ENCODE measurements at regions not wholly inside any gene's neighbourhood (a gene's known extent, or its start where the extent isn't known, plus 50 kb on each side); places are given as distances from the start of the nearest gene placed in this dataset.
A peak's percentile ranks its signal among the peaks of the same experiment; 100 is the strongest.

DNA sequence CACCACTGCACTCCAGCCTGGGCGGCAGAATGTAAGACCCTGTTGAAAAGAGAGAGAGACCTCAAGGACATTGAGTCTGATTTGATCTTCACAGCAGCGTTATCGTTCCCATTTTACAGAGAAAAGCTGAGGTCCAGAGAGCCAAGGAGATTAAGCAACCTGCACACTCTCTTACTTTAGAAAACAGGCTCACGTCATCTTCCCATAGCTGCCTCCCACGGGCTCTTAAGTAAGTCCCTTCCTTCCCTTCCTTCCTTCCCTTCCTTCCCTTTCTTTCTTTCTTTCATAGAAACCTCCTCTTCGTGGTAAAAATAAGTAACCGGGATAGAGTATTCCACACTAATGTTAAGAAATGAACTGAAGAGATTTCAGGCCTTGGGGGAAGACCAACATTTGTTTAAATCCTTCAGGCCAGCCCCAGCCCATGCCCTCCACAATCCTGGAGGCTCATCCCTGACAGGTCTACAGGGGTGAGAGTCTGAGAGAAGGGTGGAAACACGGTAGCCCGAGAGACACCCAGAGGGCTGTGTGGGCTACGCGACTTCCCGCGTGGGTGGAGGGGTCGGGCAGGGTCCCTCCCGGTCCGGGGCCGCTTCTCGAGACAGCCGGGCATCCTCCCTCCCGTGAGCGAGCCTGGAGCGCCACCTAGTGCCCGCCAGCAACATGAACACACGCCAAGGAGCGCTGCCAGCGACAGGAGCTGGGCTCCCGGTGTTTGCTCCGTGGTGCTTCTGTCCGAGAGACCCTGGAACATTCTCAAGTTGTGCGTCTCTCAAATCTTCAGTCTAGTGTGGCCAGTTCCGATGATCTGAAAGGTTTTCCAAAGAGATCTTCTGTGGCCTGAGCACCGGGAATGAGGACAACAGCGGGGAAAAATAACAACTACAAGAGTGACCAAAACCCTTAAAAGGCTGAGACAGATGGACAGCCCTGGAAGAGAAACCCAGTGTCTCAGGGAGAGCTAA, 160.3 kb downstream of the INO80D start:
- peak overlapping the region; percentile 65 for H3K4me3 ChIP-seq
- peak overlapping the region in 1 of 2 donors; percentile 16 for H3K27ac ChIP-seq

DNA sequence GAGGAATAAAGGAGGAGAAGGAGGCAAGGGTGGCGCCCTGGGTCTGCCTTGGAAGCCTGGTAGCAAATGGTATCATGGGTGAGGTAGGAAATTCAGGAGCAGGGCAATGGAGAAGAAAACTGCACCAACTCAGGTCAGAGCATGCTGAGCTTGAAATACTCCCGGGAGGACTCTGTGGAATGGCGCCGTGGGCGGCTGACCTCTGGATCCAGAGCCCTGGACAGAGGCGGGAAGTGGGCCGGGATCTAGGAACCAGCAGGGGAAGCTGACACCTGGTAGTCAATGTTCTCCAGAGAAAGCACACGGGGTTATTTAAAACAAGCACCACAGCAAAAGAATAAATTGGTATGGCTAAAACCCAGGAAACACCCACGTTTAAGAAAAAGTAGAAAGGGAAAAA, 161.3 kb downstream of the INO80D start:
- Histone ChIP-seq H3K4me3 (no peak overlapping the region), H3K27ac (no peak overlapping the region)
- DNase-seq (ENCODE audit: low spot score) = no peak
- TF ChIP-seq, protein P1, sequence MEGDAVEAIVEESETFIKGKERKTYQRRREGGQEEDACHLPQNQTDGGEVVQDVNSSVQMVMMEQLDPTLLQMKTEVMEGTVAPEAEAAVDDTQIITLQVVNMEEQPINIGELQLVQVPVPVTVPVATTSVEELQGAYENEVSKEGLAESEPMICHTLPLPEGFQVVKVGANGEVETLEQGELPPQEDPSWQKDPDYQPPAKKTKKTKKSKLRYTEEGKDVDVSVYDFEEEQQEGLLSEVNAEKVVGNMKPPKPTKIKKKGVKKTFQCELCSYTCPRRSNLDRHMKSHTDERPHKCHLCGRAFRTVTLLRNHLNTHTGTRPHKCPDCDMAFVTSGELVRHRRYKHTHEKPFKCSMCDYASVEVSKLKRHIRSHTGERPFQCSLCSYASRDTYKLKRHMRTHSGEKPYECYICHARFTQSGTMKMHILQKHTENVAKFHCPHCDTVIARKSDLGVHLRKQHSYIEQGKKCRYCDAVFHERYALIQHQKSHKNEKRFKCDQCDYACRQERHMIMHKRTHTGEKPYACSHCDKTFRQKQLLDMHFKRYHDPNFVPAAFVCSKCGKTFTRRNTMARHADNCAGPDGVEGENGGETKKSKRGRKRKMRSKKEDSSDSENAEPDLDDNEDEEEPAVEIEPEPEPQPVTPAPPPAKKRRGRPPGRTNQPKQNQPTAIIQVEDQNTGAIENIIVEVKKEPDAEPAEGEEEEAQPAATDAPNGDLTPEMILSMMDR (IDR thresholded peaks at IDR 0.05) = no peak

More for the DNA sequence above, 160.3 kb downstream of the INO80D start:
- TF ChIP-seq, protein P1 (IDR thresholded peaks at IDR 0.05) = peak; percentile 96
- peak; percentile 85 for DNase-seq (ENCODE audit: low spot score)

DNA sequence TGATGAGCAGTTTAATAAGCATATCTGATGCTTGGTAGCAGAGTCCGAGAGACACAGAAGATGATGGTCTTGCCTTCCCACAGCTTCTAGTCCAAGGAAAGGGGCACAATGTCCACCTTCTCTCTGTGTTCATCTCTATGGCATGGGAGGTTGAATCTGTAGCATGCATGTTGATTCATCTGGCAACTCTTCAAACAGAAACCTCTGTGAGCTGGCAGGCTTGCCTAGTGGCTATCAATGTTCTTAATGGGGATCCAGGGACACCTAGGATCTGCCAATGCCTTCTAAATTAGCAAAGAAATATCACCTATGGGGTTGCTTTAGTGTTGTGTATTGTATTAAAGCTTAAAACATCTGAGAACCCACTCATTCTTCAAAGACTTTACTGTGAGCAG, 170.8 kb downstream of the INO80D start:
- Histone ChIP-seq H3K4me3 (no peak overlapping the region), H3K27ac (no peak overlapping the region)
- no peak for DNase-seq (ENCODE audit: low spot score)
- TF ChIP-seq, protein P1 (IDR thresholded peaks at IDR 0.05) = no peak

DNA sequence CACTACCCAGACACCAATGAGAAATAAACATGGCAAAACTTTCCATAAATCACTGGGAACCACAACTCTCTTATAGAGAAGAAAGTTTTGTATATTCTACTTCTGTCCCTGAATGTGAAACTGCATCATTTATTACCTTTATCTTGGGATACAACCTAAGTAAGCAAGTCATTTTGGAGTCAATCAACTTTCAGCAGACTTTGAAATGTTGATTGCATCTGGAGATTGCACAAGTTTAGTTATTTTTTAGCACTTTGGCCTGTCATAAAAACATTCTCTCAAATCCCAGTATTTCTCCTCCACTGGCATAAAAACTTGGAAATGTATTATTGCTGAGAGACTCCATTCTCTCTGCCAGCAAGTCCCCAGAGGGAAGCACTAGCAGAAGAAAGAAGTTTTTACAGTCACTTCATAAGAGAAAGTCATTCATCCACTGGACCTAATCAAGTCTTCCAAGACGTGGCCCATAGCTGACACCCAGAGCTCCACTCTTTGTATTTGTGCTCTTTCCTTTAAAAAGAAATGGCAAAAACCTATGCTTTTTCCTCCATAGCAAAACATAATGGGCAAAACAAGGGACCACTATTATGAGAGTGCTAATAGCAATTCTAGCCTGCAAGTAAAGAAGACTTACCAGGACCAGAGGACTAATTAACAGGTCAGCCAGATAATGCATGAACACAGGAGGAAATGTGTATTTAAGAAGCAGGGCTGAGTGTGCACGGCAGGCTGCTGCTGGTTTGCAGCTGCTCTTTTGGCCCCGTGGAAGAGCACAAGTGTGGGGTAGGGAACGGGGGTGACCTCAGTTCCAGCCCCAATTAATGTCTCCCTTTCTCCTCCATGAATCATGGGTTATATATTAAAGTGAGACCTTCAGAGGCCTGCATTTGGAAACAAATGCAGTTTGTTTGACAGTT, 171.5 kb downstream of the INO80D start:
- TF ChIP-seq, protein P1 (IDR thresholded peaks at IDR 0.05) = no peak
- no peak for DNase-seq (ENCODE audit: low spot score)
- Histone ChIP-seq H3K27ac (no peak overlapping the region), H3K4me3 (no peak overlapping the region)

DNA sequence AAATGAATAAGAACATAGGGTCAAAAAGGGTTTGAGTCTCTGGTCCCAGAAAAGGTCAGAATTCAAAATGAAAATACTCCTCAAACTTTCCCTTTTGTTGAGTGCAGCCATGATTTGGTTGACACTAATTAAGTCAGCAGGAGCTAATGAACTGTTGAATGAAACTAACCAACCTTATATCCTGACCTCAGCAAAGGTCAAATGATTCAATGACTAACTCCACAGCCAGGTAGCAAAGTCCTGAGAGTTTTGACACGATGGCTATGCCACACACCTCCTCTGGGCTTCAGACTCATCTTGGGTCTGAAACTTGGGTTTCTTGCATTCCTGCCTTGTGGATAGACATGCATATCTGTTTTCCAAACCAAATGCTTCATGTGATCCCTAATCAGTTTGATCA, 172.3 kb downstream of the INO80D start:
- Histone ChIP-seq H3K4me3 (no peak overlapping the region), H3K27ac (no peak overlapping the region)
- DNase-seq (ENCODE audit: low spot score) = no peak
- TF ChIP-seq, protein P1 (IDR thresholded peaks at IDR 0.05) = no peak

DNA sequence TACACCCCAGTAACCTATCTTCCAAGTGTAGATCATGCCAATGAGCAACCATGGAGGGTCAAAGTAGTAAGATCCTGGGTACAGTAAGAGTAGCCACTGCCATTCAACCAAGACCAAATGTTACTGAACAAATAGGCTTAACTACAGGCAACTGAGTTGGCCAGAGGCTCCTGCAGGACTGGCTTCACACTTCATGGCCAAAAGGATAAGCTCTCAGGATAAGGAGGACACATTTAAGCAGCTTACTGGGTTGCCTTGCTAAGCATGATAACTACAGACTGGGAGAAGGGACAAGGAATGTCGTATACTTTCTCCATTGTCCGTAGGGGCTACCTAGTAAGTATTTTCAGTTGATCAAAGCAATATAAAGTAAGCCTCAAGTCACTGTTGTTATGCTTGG, 174.7 kb downstream of the INO80D start:
- Histone ChIP-seq H3K4me3 (no peak overlapping the region), H3K27ac (no peak overlapping the region)
- TF ChIP-seq, protein P1 (IDR thresholded peaks at IDR 0.05) = no peak
- no peak for DNase-seq (ENCODE audit: low spot score)
